Type B pancreatic cell (in vitro differentiated cells): ENCODE measurements at regions not wholly inside any gene's neighbourhood (a gene's known extent, or its start where the extent isn't known, plus 50 kb on each side); places are given as distances from the start of the nearest gene placed in this dataset.
A peak's percentile ranks its signal among the peaks of the same experiment; 100 is the strongest.

Source experiments
- DNase-seq: peaks from one replicate; pipeline ENCODE4 v3.0.0; 2021; ENCODE audit warnings: mixed read lengths; ENCODE audit not compliant: unreplicated experiment; ENCODE audit errors: extremely low spot score
- H3K27ac Mint-ChIP-seq: 2 replicates; pipeline ENCODE4 v1.8.0; 2021; ENCODE audit warnings: mild to moderate bottlenecking, mixed read lengths
- H3K27me3 Mint-ChIP-seq: 2 replicates; pipeline ENCODE4 v1.8.0; 2021; ENCODE audit warnings: mixed read lengths
- H3K36me3 Mint-ChIP-seq: 2 replicates; pipeline ENCODE4 v1.8.0; 2021; ENCODE audit warnings: mixed read lengths
- H3K4me1 Mint-ChIP-seq: one replicate; pipeline ENCODE4 v1.8.0; 2021; ENCODE audit warnings: mixed read lengths; ENCODE audit not compliant: unreplicated experiment
- H3K4me3 Mint-ChIP-seq: 2 replicates; pipeline ENCODE4 v1.8.0; 2021; ENCODE audit warnings: mild to moderate bottlenecking, mixed read lengths
- H3K9me3 Mint-ChIP-seq: 2 replicates; pipeline ENCODE4 v1.8.0; 2021; ENCODE audit warnings: mixed read lengths
- TF ChIP-seq, protein P1 (sequence below): fragments of 200-600 bp; sonication (generic); conservative IDR thresholded peaks from 2 replicates; pipeline ENCODE4 v1.5.0; 2021; ENCODE audit warnings: antibody characterized with exemption, mild to moderate bottlenecking

DNA sequence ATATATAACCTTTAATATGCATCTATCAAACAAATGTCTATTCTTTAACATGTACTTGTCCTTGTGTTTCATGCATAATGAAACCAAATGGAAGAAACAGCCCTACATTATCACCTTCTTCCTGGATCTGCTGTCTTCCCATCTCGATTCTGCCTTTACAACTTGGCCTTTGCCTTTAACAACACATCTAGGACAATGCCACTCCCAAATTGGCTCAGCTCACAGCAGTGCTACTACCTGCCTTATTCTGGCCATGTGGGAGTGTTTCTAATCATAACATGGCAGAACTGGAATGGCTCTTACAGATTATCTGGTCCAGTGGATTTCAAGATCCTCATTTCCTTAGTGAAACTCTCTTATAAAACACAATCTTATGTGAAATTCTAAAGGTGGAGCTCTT, 176.5 kb downstream of the CARTPT start:
- TF ChIP-seq, protein P1, sequence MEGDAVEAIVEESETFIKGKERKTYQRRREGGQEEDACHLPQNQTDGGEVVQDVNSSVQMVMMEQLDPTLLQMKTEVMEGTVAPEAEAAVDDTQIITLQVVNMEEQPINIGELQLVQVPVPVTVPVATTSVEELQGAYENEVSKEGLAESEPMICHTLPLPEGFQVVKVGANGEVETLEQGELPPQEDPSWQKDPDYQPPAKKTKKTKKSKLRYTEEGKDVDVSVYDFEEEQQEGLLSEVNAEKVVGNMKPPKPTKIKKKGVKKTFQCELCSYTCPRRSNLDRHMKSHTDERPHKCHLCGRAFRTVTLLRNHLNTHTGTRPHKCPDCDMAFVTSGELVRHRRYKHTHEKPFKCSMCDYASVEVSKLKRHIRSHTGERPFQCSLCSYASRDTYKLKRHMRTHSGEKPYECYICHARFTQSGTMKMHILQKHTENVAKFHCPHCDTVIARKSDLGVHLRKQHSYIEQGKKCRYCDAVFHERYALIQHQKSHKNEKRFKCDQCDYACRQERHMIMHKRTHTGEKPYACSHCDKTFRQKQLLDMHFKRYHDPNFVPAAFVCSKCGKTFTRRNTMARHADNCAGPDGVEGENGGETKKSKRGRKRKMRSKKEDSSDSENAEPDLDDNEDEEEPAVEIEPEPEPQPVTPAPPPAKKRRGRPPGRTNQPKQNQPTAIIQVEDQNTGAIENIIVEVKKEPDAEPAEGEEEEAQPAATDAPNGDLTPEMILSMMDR = no peak
- Mint-ChIP-seq H3K9me3 (peaks cover 7% of the 10 kb centered on the region), H3K27me3 (peaks cover 3% of the 10 kb centered on the region), H3K36me3 (no peaks in the 10 kb centered on the region), H3K4me3 (no peak overlapping the region), H3K27ac (no peak overlapping the region), H3K4me1 (peaks cover 13% of the 10 kb centered on the region)
- no peak for DNase-seq

DNA sequence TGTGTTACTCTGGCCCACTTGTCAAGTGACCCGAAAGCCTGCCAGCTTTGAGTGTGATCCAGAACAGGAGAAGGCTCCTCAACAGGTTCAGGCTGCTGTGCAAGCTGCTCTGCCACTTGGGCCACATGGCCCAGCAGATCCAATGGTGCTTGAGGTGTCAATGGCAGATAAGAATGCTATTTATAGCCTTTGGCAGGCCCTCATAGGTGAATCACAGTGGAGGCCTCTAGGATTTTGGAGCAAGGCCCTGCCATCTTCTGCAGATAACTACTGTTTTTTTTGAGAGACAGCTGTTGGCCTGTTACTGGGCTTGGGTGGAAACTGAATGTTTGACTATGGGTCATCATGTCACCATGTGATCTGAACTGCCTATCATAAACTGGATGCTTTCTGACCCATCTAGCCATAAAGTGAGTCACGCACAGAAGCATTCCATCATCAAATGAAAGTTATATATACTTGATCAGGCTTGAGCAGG, 180.8 kb downstream of the CARTPT start:
- peaks cover 4% of the 10 kb centered on the region for H3K36me3 Mint-ChIP-seq

DNA sequence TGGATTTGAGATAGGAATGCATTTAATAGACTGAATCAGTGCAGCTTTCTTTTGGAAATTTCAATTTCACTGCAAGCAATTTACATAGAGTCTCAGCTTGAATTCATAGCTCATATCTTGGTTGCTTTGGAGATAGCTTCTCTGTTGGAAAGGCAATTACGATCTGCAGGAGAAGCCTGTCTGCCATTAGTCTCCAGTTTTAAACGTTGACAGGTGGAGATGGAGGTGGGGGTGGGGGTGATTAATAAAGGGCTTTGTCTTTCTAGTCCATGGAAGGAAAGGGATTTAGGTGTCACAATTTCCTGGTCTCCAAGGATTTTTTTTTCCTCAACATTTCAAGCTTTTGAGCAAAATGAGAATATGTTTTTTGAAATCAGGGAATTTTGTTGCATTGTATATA, 184.7 kb downstream of the CARTPT start:
- no peak overlapping the region for H3K4me3 Mint-ChIP-seq
- peaks cover 5% of the 10 kb centered on the region for H3K9me3 Mint-ChIP-seq
- no peak overlapping the region for H3K27ac Mint-ChIP-seq

More for the DNA sequence above, 180.8 kb downstream of the CARTPT start:
- H3K9me3 Mint-ChIP-seq = peaks cover 9% of the 10 kb centered on the region
- no peak overlapping the region for H3K27ac Mint-ChIP-seq
- no peaks in the 10 kb centered on the region for H3K4me1 Mint-ChIP-seq
- H3K27me3 Mint-ChIP-seq = peaks cover 5% of the 10 kb centered on the region
- TF ChIP-seq, protein P1 = no peak
- no peak overlapping the region for H3K4me3 Mint-ChIP-seq
- no peak for DNase-seq

DNA sequence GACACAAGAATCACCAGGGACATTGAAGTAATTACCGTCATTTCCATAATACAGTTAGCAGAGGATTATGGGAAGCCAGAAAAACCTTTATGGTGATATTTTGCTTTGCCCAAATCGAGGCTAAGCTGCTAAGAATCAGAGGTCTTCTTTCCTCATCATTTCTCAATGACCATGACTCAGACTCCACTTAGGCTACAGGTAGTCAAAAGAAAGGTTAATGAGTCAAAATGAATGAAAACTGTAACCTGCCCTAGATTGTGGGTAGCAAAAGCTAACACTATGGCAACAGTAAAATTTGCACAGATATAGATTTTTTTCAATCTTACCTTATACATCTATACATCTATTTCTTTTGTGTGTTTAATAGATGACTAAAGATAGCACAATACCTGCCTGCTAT, 185.8 kb downstream of the CARTPT start:
- TF ChIP-seq, protein P1 = no peak
- DNase-seq = no peak
- Mint-ChIP-seq H3K4me1 (peaks cover 23% of the 10 kb centered on the region), H3K36me3 (peaks cover 4% of the 10 kb centered on the region), H3K27me3 (peaks cover 5% of the 10 kb centered on the region), H3K27ac (no peak overlapping the region), H3K9me3 (peaks cover 5% of the 10 kb centered on the region), H3K4me3 (no peak overlapping the region)

More for the DNA sequence above, 184.7 kb downstream of the CARTPT start:
- no peak for DNase-seq
- TF ChIP-seq, protein P1 = no peak
- Mint-ChIP-seq H3K4me1 (peaks cover 23% of the 10 kb centered on the region), H3K27me3 (peaks cover 5% of the 10 kb centered on the region), H3K36me3 (peaks cover 4% of the 10 kb centered on the region)

DNA sequence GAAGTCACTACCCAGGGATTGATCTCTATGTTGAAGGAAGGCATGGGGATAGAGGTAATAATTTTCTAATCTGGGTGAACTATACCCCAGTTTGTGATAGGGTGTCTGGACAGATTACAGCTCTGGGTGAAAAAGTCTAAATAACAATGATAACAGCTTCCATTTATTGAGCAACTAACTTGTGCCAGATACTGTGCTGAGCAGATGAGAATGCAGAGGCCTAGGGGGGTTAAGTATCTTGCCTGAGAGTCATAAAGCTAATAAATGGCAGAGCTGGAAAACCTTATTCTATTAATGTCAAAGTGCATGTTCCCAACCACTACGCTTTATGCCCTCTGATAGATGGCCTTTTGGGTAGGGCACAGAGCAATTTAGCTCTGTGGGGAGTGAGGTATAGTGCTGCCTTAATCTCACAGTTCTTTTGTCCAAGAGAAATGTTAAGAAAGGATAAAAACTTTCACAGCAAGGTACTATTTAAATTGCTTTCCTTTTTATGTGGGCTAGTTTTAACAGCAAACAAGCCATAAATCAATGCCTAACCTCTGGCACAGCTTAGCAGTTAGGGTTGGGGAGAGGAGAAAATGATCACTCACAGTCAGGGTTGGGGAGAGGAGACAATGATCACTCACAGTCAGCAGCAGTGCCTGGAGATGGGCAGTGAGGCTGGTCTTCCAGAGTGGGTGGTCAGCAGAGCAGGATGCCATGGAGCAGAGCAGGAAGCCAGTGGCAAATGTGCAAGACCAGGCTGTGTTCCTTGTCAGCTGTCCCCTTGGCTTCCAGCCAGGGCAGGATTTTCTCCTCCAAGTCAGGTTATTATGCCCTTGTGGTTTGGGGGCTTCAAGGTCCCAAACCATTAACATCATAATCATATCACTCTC, 187.0 kb downstream of the CARTPT start:
- Mint-ChIP-seq H3K36me3 (peaks cover 4% of the 10 kb centered on the region), H3K9me3 (peaks cover 5% of the 10 kb centered on the region), H3K4me1 (peaks cover 23% of the 10 kb centered on the region), H3K27me3 (peaks cover 2% of the 10 kb centered on the region), H3K4me3 (peak overlapping the region; percentile 3), H3K27ac (peak overlapping the region; percentile 84)
- no peak for DNase-seq
- TF ChIP-seq, protein P1 = no peak
